SK-N-SH (cell line): ENCODE measurements at regions not wholly inside any gene's neighbourhood (a gene's known extent, or its start where the extent isn't known, plus 50 kb on each side); places are given as distances from the start of the nearest gene placed in this dataset.

ENCODE experiments used
- CTCF ChIA-PET: fragments of 300-600, 350-600 bp; formaldehyde crosslinking; extraction: SDS; loops from one replicate; lab custom pipeline; 2021; lab: Yijun Ruan, JAX
- POLR2A ChIA-PET: fragments of 350-600 bp; sonication (Branson Sonifier 250); formaldehyde crosslinking; extraction: SDS; loops from one replicate; lab custom pipeline; 2020; ENCODE audit warnings: antibody characterized with exemption, inconsistent platforms; lab: Yijun Ruan, JAX
- DNase-seq: peaks from one replicate; pipeline ENCODE4 v3.0.0; 2012
- H2AFZ ChIP-seq: fragments of 200-600 bp; sonication (generic); 2 replicates; pipeline ENCODE4 v1.8.1; 2016; ENCODE audit warnings: antibody characterized with exemption, mild to moderate bottlenecking, low read depth
- H3F3A ChIP-seq: fragments of 200-600 bp; sonication (generic); replicated peaks from 2 replicates; pipeline ENCODE3; 2016; ENCODE audit warnings: antibody characterized with exemption, mild to moderate bottlenecking; ENCODE audit not compliant: insufficient read depth
- H3K27ac ChIP-seq, 2 experiments: fragments of 200-500 bp in 1 of 2; fragments of 200-600 bp in 1 of 2; sonication (Bioruptor generic) in 1 of 2; sonication (generic), shearing (Covaris generic) in 1 of 2; 2 replicates each; pipeline versions ENCODE4 v1.5.1 to v1.6.1; 2014 to 2016; ENCODE audit warnings: low read depth in 2 of 2, inconsistent platforms in 1 of 2, low read length in 1 of 2, mild to moderate bottlenecking in 1 of 2, mixed read lengths in 1 of 2
- H3K27me3 ChIP-seq: fragments of 200-600 bp; sonication (generic), shearing (Covaris generic); 2 replicates; pipeline ENCODE4 v1.6.1; 2016; ENCODE audit warnings: mixed run types; ENCODE audit not compliant: insufficient read depth
- H3K36me3 ChIP-seq, 2 experiments: fragments of 200-500 bp in 1 of 2; fragments of 200-600 bp in 1 of 2; sonication (Bioruptor generic) in 1 of 2; sonication (generic) in 1 of 2; replicated peaks in 1 of 2; 2 replicates each; pipeline versions ENCODE3 to v1.5.1; 2014 to 2016; ENCODE audit warnings: low read length in 1 of 2, mild to moderate bottlenecking in 1 of 2; ENCODE audit not compliant: insufficient read depth in 2 of 2, control insufficient read depth in 1 of 2
- H3K4me1 ChIP-seq, 2 experiments: fragments of 200-500 bp in 1 of 2; fragments of 200-600 bp in 1 of 2; sonication (Bioruptor generic) in 1 of 2; sonication (generic), shearing (Covaris generic) in 1 of 2; 2 replicates each; pipeline versions ENCODE4 v1.5.1 to v1.6.1; 2014 to 2016; ENCODE audit warnings: low read depth in 1 of 2, low read length in 1 of 2, mixed run types in 1 of 2; ENCODE audit not compliant: insufficient read depth in 2 of 2, control insufficient read depth in 1 of 2
- H3K4me2 ChIP-seq: fragments of 200-600 bp; sonication (generic), shearing (Covaris generic); 2 replicates; pipeline ENCODE4 v1.6.1; 2017; ENCODE audit warnings: mixed run types
- H3K4me3 ChIP-seq, 2 experiments: fragments of 200-500 bp in 1 of 2; fragments of 200-600 bp in 1 of 2; sonication (Bioruptor generic) in 1 of 2; sonication (generic), shearing (Covaris generic) in 1 of 2; 2 replicates each; pipeline versions ENCODE4 v1.5.1 to v1.8.1; 2014 to 2016; ENCODE audit warnings: low read depth in 2 of 2, inconsistent platforms in 1 of 2, low read length in 1 of 2, mild to moderate bottlenecking in 1 of 2, mixed read lengths in 1 of 2, moderate library complexity in 1 of 2
- H3K79me2 ChIP-seq: fragments of 200-600 bp; sonication (generic); 2 replicates; pipeline ENCODE4 v1.8.1; 2017; ENCODE audit warnings: mild to moderate bottlenecking; ENCODE audit not compliant: insufficient read depth
- H3K9ac ChIP-seq: fragments of 200-600 bp; sonication (generic); 2 replicates; pipeline ENCODE4 v1.6.1; 2017; ENCODE audit warnings: mixed run types
- H3K9me2 ChIP-seq: fragments of 200-600 bp; sonication (generic); 2 replicates; pipeline ENCODE4 v1.6.1; 2017; ENCODE audit warnings: mixed run types
- H3K9me3 ChIP-seq: fragments of 200-600 bp; sonication (generic); 2 replicates; pipeline ENCODE4 v1.6.1; 2017; ENCODE audit warnings: mixed run types, mild to moderate bottlenecking, moderate library complexity
- H4K20me1 ChIP-seq: fragments of 200-600 bp; sonication (generic); 2 replicates; pipeline ENCODE4 v1.6.1; 2017; ENCODE audit warnings: mild to moderate bottlenecking, mixed run types; ENCODE audit not compliant: insufficient read depth
- CHD2 ChIP-seq: fragments of 150-350 bp; IDR thresholded peaks from 2 replicates; pipeline ENCODE4 v1.6.1; 2018; ENCODE audit warnings: low read length; ENCODE audit not compliant: partially characterized antibody
- CTCF ChIP-seq: fragments of 200-600 bp; sonication (generic); IDR thresholded peaks from 2 replicates; pipeline ENCODE4 v1.6.1; 2017; ENCODE audit warnings: antibody characterized with exemption, mild to moderate bottlenecking, moderate library complexity
- ELF1 ChIP-seq: IDR thresholded peaks from 2 replicates; pipeline ENCODE4 v1.4.0; 2012
- EZH2phosphoT487 ChIP-seq: fragments of 200-600 bp; sonication (generic); IDR thresholded peaks from 2 replicates; pipeline ENCODE4 v1.6.1; 2017; ENCODE audit warnings: low read depth, mixed run types, mild to moderate bottlenecking, antibody characterized with exemption, moderate library complexity, borderline replicate concordance
- FOSL2 ChIP-seq: IDR thresholded peaks from 2 replicates; pipeline ENCODE4 v1.4.0; 2012; ENCODE audit warnings: low read depth, mild to moderate bottlenecking, moderate library complexity, borderline replicate concordance
- FOXJ3 ChIP-seq: sonication (generic); formaldehyde crosslinking; IDR thresholded peaks from 2 replicates; pipeline ENCODE4 v1.5.1; 2020; ENCODE audit warnings: mild to moderate bottlenecking, missing genetic modification reagents
- FOXM1 ChIP-seq: IDR thresholded peaks from 2 replicates; pipeline ENCODE4 v1.4.0; 2012; ENCODE audit warnings: low read depth, mild to moderate bottlenecking
- JUND ChIP-seq: IDR thresholded peaks from 2 replicates; pipeline ENCODE4 v1.4.0; 2012
- MAX ChIP-seq: IDR thresholded peaks from 2 replicates; pipeline ENCODE4 v1.4.0; 2012; ENCODE audit warnings: low read depth
- MXI1 ChIP-seq: IDR thresholded peaks from 2 replicates; pipeline ENCODE4 v1.6.1; 2012; ENCODE audit warnings: mild to moderate bottlenecking, low read depth, low read length, improper control_type of control experiment
- NFIC ChIP-seq: IDR thresholded peaks from 2 replicates; pipeline ENCODE4 v1.4.0; 2012; ENCODE audit warnings: borderline replicate concordance
- NRF1 ChIP-seq: IDR thresholded peaks from 2 replicates; pipeline ENCODE4 v1.6.1; 2012; ENCODE audit warnings: low read depth, mild to moderate bottlenecking, low read length
- PBX3 ChIP-seq: IDR thresholded peaks from 2 replicates; pipeline ENCODE4; 2012
- RCOR1 ChIP-seq: fragments of 150-350 bp; IDR thresholded peaks from 2 replicates; pipeline ENCODE4 v1.6.1; 2017; ENCODE audit warnings: antibody characterized with exemption, low read length
- SIN3A ChIP-seq: IDR thresholded peaks from 2 replicates; pipeline ENCODE4 v1.6.1; 2012; ENCODE audit warnings: low read depth, mild to moderate bottlenecking, low read length, moderate library complexity, borderline replicate concordance
- SMC3 ChIP-seq: IDR thresholded peaks from 2 replicates; pipeline ENCODE4 v1.6.1; 2012; ENCODE audit warnings: low read depth, low read length, improper control_type of control experiment
- TAF1 ChIP-seq: IDR thresholded peaks from 2 replicates; pipeline ENCODE4 v1.6.1; 2012; ENCODE audit warnings: low read depth, mild to moderate bottlenecking, low read length, moderate library complexity, borderline replicate concordance
- WGBS: methylation state at CpG from one replicate; pipeline ENCODE4 v1.1.6; 2017; ENCODE audit warnings: low lambda C conversion rate; 5-methylcytosine and 5-hydroxymethylcytosine counted together
- TF ChIP-seq, protein P1 (sequence below): fragments of 150-350 bp; IDR thresholded peaks from 2 replicates; pipeline ENCODE4 v1.6.1; 2016; ENCODE audit warnings: mild to moderate bottlenecking, low read depth, low read length
- TF ChIP-seq, protein P2 (sequence below): IDR thresholded peaks from 2 replicates; pipeline ENCODE4 v1.4.0; 2012; ENCODE audit warnings: low read depth, borderline replicate concordance

DNA sequence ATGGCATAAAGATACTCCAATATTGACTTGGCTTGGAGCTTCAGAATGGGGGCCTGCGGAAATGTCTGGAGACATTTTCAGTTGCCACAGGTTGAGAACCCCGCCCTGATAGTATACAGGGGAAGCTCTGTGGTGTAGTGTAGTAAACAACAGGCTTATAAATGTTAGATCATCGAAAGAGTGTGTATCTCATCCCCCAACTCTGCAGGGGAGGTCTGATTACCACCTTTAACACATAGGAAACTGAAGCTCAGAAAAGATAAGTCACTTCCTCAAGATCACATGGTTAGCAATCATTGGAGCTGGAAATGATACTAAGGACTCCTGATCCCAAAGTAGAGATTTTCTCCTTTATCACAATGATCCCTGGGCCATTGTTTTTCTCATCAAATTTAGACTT, 144.5 kb upstream of the BMPER start (continued):
- TF ChIP-seq TAF1: no peak
- TF ChIP-seq, all 33 proteins: peak for 0

GRCh38 chr7:33761449-33762080, 143.8 kb upstream of the BMPER start:
- Histone ChIP-seq H4K20me1 (no peaks in the 10 kb centered on the region), H3K4me3 (no peak overlapping the region), H2AFZ (no peak overlapping the region), H3K27me3 (no peaks in the 10 kb centered on the region), H3K4me2 (no peak overlapping the region), H3K27ac (no peak overlapping the region), H3K79me2 (no peaks in the 10 kb centered on the region), H3K4me1 (peaks cover 0 to 14% of the 10 kb centered on the region in 2 experiments; a peak in 1 of 4 replicates), H3K9me3 (no peaks in the 10 kb centered on the region), H3K9me2 (no peaks in the 10 kb centered on the region), H3K36me3 (no peaks in the 10 kb centered on the region), H3K9ac (no peak overlapping the region), H3F3A (no peaks in the 10 kb centered on the region)
- POLR2A ChIA-PET: no interaction called here
- no peak for TF ChIP-seq ELF1
- TF ChIP-seq, protein P1, sequence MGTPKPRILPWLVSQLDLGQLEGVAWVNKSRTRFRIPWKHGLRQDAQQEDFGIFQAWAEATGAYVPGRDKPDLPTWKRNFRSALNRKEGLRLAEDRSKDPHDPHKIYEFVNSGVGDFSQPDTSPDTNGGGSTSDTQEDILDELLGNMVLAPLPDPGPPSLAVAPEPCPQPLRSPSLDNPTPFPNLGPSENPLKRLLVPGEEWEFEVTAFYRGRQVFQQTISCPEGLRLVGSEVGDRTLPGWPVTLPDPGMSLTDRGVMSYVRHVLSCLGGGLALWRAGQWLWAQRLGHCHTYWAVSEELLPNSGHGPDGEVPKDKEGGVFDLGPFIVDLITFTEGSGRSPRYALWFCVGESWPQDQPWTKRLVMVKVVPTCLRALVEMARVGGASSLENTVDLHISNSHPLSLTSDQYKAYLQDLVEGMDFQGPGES: no peak
- no peak for TF ChIP-seq NRF1
- no peak for TF ChIP-seq TAF1
- no peak for TF ChIP-seq FOXJ3 (CRISPR knock-in tag)
- no peak for TF ChIP-seq CTCF
- no peak for TF ChIP-seq FOSL2
- no peak for TF ChIP-seq FOXM1
- no peak for TF ChIP-seq SMC3
- TF ChIP-seq MXI1: no peak
- TF ChIP-seq CHD2: no peak
- no peak for TF ChIP-seq MAX
- no peak for TF ChIP-seq JUND
- TF ChIP-seq NFIC: no peak
- TF ChIP-seq EZH2phosphoT487: no peak
- no peak for TF ChIP-seq SIN3A
- TF ChIP-seq, protein P2, sequence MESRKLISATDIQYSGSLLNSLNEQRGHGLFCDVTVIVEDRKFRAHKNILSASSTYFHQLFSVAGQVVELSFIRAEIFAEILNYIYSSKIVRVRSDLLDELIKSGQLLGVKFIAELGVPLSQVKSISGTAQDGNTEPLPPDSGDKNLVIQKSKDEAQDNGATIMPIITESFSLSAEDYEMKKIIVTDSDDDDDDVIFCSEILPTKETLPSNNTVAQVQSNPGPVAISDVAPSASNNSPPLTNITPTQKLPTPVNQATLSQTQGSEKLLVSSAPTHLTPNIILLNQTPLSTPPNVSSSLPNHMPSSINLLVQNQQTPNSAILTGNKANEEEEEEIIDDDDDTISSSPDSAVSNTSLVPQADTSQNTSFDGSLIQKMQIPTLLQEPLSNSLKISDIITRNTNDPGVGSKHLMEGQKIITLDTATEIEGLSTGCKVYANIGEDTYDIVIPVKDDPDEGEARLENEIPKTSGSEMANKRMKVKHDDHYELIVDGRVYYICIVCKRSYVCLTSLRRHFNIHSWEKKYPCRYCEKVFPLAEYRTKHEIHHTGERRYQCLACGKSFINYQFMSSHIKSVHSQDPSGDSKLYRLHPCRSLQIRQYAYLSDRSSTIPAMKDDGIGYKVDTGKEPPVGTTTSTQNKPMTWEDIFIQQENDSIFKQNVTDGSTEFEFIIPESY: no peak
- TF ChIP-seq PBX3: no peak
- no peak for TF ChIP-seq RCOR1
- WGBS: 93% methylated on average over 6 of the region's 7 CpGs
- CTCF ChIA-PET: interaction anchor here (1.0 to 7.8 kb wide), 4 partner anchors 133 to 576 kb away, joined by 3 to 71 read pairs (median 4); no protein-coding TSS in a partner anchor
- DNase-seq: no peak
